ENCODE measurements at regions not wholly inside any gene's neighbourhood (a gene's known extent, or its start where the extent isn't known, plus 50 kb on each side); places are given as distances from the start of the nearest gene placed in this dataset.

- in situ Hi-C loops (cut with MboI; ENCODE audit: low sequenced_read_pairs, unreplicated experiment) = no loop called here
- DNase-seq (ENCODE audit: low spot score) = no peak
Measured at GRCh38 chr17:6209829-6210228, 139.7 kb downstream of the WSCD1 start.

GRCh38 chr17:6208608-6209180, 138.5 kb downstream of the WSCD1 start:
- TF ChIP-seq, protein P1, sequence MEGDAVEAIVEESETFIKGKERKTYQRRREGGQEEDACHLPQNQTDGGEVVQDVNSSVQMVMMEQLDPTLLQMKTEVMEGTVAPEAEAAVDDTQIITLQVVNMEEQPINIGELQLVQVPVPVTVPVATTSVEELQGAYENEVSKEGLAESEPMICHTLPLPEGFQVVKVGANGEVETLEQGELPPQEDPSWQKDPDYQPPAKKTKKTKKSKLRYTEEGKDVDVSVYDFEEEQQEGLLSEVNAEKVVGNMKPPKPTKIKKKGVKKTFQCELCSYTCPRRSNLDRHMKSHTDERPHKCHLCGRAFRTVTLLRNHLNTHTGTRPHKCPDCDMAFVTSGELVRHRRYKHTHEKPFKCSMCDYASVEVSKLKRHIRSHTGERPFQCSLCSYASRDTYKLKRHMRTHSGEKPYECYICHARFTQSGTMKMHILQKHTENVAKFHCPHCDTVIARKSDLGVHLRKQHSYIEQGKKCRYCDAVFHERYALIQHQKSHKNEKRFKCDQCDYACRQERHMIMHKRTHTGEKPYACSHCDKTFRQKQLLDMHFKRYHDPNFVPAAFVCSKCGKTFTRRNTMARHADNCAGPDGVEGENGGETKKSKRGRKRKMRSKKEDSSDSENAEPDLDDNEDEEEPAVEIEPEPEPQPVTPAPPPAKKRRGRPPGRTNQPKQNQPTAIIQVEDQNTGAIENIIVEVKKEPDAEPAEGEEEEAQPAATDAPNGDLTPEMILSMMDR (IDR thresholded peaks at IDR 0.05; ENCODE audit: borderline replicate concordance, control extremely low read depth, extremely low read depth, insufficient read depth, missing control alignments) = no peak
- in situ Hi-C loops (cut with MboI; ENCODE audit: low sequenced_read_pairs, unreplicated experiment) = no loop called here
- no peak for DNase-seq (ENCODE audit: low spot score)

More at GRCh38 chr17:6209829-6210228, 139.7 kb downstream of the WSCD1 start:
- TF ChIP-seq, protein P1 (IDR thresholded peaks at IDR 0.05; ENCODE audit: borderline replicate concordance, control extremely low read depth, extremely low read depth, insufficient read depth, missing control alignments) = no peak

DNA sequence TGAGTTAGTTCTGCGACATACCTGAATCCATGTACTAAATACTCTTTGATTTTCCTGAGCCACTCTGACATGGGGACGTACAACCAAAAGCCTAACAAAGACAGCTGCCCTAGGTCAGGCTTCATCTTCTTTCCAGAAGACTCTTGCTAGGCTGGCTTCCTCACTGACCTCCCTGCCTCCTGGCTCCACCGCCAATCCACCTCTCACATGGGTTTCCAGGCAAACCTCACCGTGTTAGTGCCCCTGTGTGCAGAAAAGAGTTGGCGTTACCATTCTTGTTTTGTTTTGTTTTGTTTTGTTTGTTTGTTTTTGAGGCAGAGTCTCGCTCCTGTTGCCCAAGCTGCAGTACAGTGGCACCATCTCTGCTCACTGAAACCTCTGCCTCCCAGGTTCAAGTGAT, 135.3 kb downstream of the WSCD1 start:
- TF ChIP-seq, protein P1 (IDR thresholded peaks at IDR 0.05; ENCODE audit: borderline replicate concordance, control extremely low read depth, extremely low read depth, insufficient read depth, missing control alignments) = no peak
- DNase-seq (ENCODE audit: low spot score) = no peak
- in situ Hi-C loops (cut with MboI; ENCODE audit: low sequenced_read_pairs, unreplicated experiment) = no loop called here

DNA sequence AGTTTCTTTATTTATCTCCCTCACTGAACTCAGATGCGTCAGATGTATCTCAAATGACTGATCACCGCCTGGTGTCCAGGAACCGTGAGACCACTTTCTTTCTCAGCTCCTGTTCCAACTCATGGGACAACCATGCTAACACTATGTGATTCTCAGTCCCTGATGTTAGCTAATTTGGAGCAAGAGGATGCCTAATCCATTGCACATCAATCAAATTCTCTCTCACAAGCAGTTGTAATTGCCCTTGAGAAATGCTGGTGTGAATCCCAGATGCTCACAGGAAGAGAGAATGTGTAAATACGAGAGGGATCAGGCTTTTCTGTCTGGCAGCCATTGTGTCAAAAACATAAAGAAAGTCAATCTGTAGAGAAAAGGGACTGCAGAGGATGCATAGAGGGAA, 134.9 kb downstream of the WSCD1 start:
- no peak for DNase-seq (ENCODE audit: low spot score)
- TF ChIP-seq, protein P1 (IDR thresholded peaks at IDR 0.05; ENCODE audit: borderline replicate concordance, control extremely low read depth, extremely low read depth, insufficient read depth, missing control alignments) = no peak
- in situ Hi-C loops (cut with MboI; ENCODE audit: low sequenced_read_pairs, unreplicated experiment) = no loop called here

- in situ Hi-C loops (cut with MboI; ENCODE audit: low sequenced_read_pairs, unreplicated experiment) = no loop called here
- DNase-seq (ENCODE audit: low spot score) = no peak
- TF ChIP-seq, protein P1 (IDR thresholded peaks at IDR 0.05; ENCODE audit: borderline replicate concordance, control extremely low read depth, extremely low read depth, insufficient read depth, missing control alignments) = no peak
Measured at GRCh38 chr17:6204203-6204722, 134.1 kb downstream of the WSCD1 start.

- in situ Hi-C loops (cut with MboI; ENCODE audit: low sequenced_read_pairs, unreplicated experiment) = no loop called here
- TF ChIP-seq, protein P1 (IDR thresholded peaks at IDR 0.05; ENCODE audit: borderline replicate concordance, control extremely low read depth, extremely low read depth, insufficient read depth, missing control alignments) = no peak
- DNase-seq (ENCODE audit: low spot score) = no peak
Measured at GRCh38 chr17:6196355-6196754, 126.2 kb downstream of the WSCD1 start.
